ENCODE measurements at regions not wholly inside any gene's neighbourhood (a gene's known extent, or its start where the extent isn't known, plus 50 kb on each side); places are given as distances from the start of the nearest gene placed in this dataset.

DNA sequence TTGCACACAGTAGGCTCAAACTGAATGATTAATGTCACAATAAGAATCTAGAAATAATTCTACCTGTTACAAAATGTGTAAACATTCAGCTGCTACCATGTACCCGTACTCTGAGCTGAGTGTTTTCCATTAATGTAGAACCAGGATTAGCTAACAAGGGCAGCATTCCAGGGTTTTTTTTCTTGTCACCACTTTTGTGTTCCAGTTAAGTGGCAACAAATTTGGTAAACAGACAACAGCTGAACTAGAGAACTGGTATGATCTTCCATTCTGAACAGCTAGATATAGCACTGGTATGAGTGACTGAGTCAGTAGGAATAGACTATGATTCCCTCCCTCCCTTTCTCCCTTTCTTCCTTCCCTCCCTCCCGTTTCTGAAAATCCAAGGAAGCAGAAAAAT, 229.4 kb downstream of the CD47 start (continued):
- TF ChIP-seq, protein P1, sequence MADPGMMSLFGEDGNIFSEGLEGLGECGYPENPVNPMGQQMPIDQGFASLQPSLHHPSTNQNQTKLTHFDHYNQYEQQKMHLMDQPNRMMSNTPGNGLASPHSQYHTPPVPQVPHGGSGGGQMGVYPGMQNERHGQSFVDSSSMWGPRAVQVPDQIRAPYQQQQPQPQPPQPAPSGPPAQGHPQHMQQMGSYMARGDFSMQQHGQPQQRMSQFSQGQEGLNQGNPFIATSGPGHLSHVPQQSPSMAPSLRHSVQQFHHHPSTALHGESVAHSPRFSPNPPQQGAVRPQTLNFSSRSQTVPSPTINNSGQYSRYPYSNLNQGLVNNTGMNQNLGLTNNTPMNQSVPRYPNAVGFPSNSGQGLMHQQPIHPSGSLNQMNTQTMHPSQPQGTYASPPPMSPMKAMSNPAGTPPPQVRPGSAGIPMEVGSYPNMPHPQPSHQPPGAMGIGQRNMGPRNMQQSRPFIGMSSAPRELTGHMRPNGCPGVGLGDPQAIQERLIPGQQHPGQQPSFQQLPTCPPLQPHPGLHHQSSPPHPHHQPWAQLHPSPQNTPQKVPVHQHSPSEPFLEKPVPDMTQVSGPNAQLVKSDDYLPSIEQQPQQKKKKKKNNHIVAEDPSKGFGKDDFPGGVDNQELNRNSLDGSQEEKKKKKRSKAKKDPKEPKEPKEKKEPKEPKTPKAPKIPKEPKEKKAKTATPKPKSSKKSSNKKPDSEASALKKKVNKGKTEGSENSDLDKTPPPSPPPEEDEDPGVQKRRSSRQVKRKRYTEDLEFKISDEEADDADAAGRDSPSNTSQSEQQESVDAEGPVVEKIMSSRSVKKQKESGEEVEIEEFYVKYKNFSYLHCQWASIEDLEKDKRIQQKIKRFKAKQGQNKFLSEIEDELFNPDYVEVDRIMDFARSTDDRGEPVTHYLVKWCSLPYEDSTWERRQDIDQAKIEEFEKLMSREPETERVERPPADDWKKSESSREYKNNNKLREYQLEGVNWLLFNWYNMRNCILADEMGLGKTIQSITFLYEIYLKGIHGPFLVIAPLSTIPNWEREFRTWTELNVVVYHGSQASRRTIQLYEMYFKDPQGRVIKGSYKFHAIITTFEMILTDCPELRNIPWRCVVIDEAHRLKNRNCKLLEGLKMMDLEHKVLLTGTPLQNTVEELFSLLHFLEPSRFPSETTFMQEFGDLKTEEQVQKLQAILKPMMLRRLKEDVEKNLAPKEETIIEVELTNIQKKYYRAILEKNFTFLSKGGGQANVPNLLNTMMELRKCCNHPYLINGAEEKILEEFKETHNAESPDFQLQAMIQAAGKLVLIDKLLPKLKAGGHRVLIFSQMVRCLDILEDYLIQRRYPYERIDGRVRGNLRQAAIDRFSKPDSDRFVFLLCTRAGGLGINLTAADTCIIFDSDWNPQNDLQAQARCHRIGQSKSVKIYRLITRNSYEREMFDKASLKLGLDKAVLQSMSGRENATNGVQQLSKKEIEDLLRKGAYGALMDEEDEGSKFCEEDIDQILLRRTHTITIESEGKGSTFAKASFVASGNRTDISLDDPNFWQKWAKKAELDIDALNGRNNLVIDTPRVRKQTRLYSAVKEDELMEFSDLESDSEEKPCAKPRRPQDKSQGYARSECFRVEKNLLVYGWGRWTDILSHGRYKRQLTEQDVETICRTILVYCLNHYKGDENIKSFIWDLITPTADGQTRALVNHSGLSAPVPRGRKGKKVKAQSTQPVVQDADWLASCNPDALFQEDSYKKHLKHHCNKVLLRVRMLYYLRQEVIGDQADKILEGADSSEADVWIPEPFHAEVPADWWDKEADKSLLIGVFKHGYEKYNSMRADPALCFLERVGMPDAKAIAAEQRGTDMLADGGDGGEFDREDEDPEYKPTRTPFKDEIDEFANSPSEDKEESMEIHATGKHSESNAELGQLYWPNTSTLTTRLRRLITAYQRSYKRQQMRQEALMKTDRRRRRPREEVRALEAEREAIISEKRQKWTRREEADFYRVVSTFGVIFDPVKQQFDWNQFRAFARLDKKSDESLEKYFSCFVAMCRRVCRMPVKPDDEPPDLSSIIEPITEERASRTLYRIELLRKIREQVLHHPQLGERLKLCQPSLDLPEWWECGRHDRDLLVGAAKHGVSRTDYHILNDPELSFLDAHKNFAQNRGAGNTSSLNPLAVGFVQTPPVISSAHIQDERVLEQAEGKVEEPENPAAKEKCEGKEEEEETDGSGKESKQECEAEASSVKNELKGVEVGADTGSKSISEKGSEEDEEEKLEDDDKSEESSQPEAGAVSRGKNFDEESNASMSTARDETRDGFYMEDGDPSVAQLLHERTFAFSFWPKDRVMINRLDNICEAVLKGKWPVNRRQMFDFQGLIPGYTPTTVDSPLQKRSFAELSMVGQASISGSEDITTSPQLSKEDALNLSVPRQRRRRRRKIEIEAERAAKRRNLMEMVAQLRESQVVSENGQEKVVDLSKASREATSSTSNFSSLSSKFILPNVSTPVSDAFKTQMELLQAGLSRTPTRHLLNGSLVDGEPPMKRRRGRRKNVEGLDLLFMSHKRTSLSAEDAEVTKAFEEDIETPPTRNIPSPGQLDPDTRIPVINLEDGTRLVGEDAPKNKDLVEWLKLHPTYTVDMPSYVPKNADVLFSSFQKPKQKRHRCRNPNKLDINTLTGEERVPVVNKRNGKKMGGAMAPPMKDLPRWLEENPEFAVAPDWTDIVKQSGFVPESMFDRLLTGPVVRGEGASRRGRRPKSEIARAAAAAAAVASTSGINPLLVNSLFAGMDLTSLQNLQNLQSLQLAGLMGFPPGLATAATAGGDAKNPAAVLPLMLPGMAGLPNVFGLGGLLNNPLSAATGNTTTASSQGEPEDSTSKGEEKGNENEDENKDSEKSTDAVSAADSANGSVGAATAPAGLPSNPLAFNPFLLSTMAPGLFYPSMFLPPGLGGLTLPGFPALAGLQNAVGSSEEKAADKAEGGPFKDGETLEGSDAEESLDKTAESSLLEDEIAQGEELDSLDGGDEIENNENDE (IDR thresholded peaks at IDR 0.05; ENCODE audit: insufficient replicate concordance, low read length): no peak
- TF ChIP-seq JUND (IDR thresholded peaks at IDR 0.05; ENCODE audit: low read length) (no peak), RAD21 (IDR thresholded peaks at IDR 0.05 in 1 of 2, conservative IDR thresholded peaks at IDR 0.05 in 1 of 2; ENCODE audit: low read depth in 2 of 2, low read length in 2 of 2) (no peak), SIN3A (conservative IDR thresholded peaks at IDR 0.05 in 1 of 2, IDR thresholded peaks at IDR 0.05 in 1 of 2; ENCODE audit: low read depth in 1 of 2, low read length in 2 of 2) (no peak), RXRA (IDR thresholded peaks at IDR 0.05; ENCODE audit: insufficient read depth, low read depth, low read length) (no peak), TAF7 (optimal IDR thresholded peaks at IDR 0.05; ENCODE audit: borderline replicate concordance, low read depth, low read length) (no peak), ASH2L (IDR thresholded peaks at IDR 0.05; ENCODE audit: low read length) (no peak), FOSL1 (IDR thresholded peaks at IDR 0.05; ENCODE audit: insufficient read depth, low read depth, low read length) (no peak), RBBP5 (IDR thresholded peaks at IDR 0.05; ENCODE audit: borderline replicate concordance, low read depth, low read length) (no peak), JUN (IDR thresholded peaks at IDR 0.05; ENCODE audit: low read depth, low read length) (no peak), CEBPB (IDR thresholded peaks at IDR 0.05; ENCODE audit: low read depth, low read length) (no peak), NRF1 (IDR thresholded peaks at IDR 0.05; ENCODE audit: low read depth, low read length) (no peak)
